ENCODE measurements at regions not wholly inside any gene's neighbourhood (a gene's known extent, or its start where the extent isn't known, plus 50 kb on each side); places are given as distances from the start of the nearest gene placed in this dataset.
"Not testable (repeated sequence)": the region's sequence is repeated elsewhere in the genome, so short reads cannot be mapped to it uniquely, and the experiment has no call there.

- no peak for DNase-seq
Observed at GRCh38 chr11:112310848-112311247, 50.2 kb upstream of the PLET1 start.

- DNase-seq, result no peak
Observed at GRCh38 chr11:112315057-112315720, 54.5 kb upstream of the PLET1 start.

- DNase-seq, result no peak
Observed at GRCh38 chr11:112315861-112316739, 55.4 kb upstream of the PLET1 start.

- no peak for DNase-seq
Observed at GRCh38 chr11:112316971-112317370, 56.3 kb upstream of the PLET1 start.

- DNase-seq, result no peak
Observed at GRCh38 chr11:112318184-112318591, 57.5 kb upstream of the PLET1 start.

GRCh38 chr11:112318661-112319060 lies 58.0 kb upstream of the PLET1 start:
- DNase-seq, result no peak

GRCh38 chr11:112320668-112321067 lies 60.0 kb upstream of the PLET1 start:
- no peak for DNase-seq

- peak; percentile 23 to 44 for DNase-seq
Observed at GRCh38 chr11:112321501-112322172, 61.0 kb upstream of the PLET1 start.

GRCh38 chr11:112322173-112322790 lies 61.6 kb upstream of the PLET1 start:
- no peak for DNase-seq

- DNase-seq, result no peak
Observed at GRCh38 chr11:112334381-112334780, 73.7 kb upstream of the PLET1 start.

GRCh38 chr11:112336356-112336886 lies 75.8 kb upstream of the PLET1 start:
- no peak for DNase-seq

- DNase-seq, result no peak
Observed at GRCh38 chr11:112339566-112339965, 78.9 kb upstream of the PLET1 start.

- DNase-seq, result no peak
Observed at GRCh38 chr11:112343368-112344039, 82.8 kb upstream of the PLET1 start.

- no peak for DNase-seq
Observed at GRCh38 chr11:112344040-112344413, 83.4 kb upstream of the PLET1 start.

- no peak for DNase-seq
Observed at GRCh38 chr11:112345166-112345565, 84.5 kb upstream of the PLET1 start.

- DNase-seq, result no peak
Observed at GRCh38 chr11:112345706-112346105, 85.0 kb upstream of the PLET1 start.

GRCh38 chr11:112346586-112346985 lies 85.9 kb upstream of the PLET1 start:
- no peak for DNase-seq

GRCh38 chr11:112348480-112349029 lies 87.9 kb upstream of the PLET1 start:
- DNase-seq, result no peak

- not testable (repeated sequence) for DNase-seq
Observed at GRCh38 chr11:112351423-112351822, 90.8 kb upstream of the PLET1 start.

GRCh38 chr11:112352907-112353306 lies 92.2 kb upstream of the PLET1 start:
- DNase-seq, result no peak

GRCh38 chr11:112354364-112354763 lies 93.7 kb upstream of the PLET1 start:
- no peak for DNase-seq

- DNase-seq, result peak; percentile 9 to 20
Observed at GRCh38 chr11:112355726-112356125, 95.1 kb upstream of the PLET1 start.
